HG03565 (cell line): ENCODE measurements at regions not wholly inside any gene's neighbourhood (a gene's known extent, or its start where the extent isn't known, plus 50 kb on each side); places are given as distances from the start of the nearest gene placed in this dataset.

Source experiments
- ATAC-seq: cut with Tn5 transposase; IDR thresholded peaks from one replicate; pipeline ENCODE4 v1.9.1; 2021; ENCODE audit warnings: mild to moderate bottlenecking, moderate library complexity; ENCODE audit not compliant: unreplicated experiment

DNA sequence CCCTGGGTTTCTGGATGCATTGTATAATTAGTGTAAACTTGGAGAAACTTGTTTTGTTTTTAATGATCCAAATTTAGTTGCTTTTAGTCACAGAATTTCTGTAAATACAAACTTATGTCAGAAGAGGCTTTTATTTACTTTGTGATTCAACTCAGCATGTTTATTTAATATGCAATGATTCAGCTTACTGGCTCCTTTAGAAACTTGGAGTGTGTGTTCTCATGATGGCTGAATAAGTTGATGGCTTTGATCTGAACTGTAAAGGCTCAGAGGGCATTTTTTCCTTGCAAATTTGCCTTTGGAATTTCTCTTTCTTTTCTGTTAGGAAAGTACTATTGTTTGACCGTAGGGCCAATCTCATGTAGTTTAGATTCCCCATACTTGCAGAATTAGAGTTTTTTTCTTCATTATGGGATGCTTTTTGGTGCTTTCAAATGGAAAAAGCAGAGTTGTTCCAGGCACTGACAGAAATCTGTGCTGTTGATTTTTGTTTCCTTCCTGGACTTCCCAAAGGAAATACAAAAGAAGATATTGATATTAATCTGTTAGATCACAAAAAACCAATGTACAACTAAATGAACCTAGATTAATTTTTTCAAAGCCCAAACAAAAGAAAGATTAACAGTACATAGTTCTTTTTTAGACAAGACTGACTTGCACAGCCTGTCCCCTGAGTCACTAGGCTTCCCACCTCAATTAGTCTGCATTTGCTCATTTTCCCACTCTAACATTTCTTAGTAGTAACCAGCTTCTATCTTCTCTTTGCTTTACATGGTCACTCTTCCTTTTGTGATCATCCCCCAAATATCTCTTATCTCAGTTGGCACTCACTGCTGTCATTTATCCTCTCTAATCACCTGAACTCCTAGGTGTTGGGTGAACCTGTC, 96.8 kb upstream of the AGR3 start:
- ATAC-seq: no peak

DNA sequence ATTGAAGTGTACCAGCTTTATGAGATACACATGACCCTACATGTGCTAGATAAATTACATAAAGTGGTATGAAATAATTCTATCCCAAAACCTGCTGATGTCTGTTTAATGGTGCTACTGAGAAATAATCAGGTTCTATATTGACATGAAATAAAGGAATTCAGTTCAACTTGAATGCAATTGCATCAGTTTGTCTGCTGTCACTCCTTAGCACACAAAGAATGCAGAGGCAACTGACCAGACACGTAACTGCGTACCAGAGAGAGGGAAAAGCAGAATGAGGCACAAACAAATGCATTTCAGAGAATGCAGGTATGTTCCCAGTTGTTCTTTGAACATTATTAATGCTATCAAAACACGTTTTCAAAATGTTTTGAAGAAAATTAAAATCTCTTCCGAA, 98.8 kb upstream of the AGR3 start:
- no peak for ATAC-seq

GRCh38 chr7:16982640-16983350, 101.0 kb upstream of the AGR3 start:
- no peak for ATAC-seq

DNA sequence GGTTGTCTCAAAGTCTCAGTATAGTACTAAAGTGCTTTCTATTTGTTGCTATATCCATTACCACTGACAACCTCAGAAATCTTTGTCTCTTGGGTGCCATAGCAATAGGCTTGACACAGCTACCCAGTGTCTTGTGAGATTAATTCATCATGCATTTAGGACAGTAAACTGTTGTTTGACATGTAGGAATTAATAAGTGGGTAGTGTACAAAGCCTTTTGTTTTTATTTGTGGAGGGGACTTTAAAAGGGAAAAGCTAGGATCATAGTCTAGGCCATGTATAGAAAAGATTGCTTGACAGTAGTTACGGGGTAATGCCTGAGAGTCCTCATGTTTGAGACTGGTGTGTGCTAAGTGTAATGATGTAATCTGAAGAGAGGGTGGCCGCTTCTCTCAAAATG, 102.6 kb upstream of the AGR3 start:
- ATAC-seq: no peak

DNA sequence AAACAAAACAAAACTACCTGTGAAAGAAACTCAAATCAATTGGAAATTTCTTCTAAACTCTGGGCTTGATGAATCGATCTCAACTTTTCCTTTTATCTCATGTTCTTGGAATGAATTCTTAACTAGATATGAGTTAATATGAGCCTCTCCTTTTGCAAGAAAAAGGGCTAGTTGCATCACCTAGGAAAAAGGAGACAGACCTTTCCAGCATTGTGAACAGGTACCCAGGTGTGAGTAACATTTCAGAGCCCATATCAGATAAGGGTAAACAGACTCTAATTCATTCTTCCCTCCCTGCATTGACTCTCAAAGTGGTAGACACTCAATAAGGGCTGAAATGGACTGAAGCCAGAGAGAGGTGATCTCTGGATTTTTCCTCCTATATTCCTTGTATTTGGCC, 103.8 kb upstream of the AGR3 start:
- no peak for ATAC-seq

GRCh38 chr7:16986755-16987154, 105.0 kb upstream of the AGR3 start:
- ATAC-seq: no peak

DNA sequence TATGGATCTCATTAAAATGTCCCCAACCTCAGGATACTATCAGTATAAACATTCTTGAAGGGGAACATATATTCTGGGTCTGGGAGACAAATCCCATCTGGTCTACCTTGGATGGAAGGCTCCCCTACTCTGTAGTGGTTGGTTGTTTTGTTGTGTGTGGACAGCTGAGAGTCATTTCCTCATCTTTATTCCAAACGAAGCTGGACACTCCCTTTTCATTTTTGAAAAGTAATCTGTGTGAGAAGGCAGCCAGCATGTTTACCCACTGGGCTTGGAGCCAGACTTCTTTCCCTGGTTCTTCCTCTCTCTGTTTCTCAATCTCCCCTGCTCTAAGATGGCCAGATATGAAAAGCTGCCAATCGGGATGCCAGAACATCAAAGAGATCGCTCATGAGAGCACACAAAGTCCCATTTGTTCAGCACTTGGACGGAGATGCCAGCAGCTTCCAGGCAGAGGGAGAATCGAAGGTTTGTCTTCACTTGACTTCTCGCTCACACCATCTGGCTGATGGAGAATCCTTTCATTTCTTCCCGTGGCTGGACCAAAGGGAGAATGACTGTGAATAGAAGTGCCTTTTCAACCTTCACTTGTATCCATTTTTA, 108.1 kb upstream of the AGR3 start:
- ATAC-seq: no peak

DNA sequence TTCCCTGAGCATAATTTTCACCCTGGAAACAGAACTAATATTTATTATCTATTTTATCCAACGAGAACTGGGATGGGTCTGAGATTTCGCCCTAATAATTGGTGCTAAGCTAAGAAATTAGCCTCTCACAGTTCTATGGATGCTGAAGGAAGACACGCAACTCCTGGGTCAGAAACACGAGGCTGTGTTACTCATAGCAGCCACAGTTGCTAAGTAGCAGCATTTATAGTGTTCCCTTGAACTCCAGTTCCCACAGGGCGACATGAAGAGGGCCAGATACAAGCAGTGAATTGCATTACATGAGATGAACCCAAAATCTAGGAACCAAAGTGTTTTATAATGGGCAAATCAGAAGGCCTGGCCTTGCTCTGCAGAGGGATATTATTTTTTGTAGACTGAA, 109.8 kb upstream of the AGR3 start:
- no peak for ATAC-seq

GRCh38 chr7:16993543-16993942, 111.8 kb upstream of the AGR3 start:
- no peak for ATAC-seq

DNA sequence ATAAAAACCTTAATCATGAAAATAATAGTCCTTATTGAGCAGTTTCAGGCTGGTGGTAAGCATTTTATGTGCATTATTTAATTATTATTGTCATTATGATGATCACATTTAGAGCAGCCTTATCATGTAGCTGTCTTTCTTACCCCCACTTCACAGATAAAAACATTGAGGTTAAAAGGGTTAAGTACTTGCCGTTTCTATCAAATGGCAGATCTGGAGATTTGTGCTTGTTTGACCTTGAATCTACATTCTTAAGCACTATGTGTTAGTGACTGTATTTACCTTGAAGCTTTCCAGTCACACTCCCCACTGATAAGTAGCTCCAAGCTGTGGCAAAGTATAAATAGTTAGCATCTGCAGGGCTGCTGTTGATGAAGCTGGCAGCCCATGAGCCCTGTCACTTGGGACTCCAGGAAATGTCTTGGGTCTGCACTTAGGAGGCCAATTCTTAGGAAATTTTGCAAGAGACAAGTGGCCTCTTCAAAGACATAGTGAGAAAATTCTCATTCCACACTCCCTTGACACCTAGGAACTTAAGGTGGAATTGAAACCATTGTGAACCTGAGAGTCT, 116.8 kb upstream of the AGR3 start:
- no peak for ATAC-seq

DNA sequence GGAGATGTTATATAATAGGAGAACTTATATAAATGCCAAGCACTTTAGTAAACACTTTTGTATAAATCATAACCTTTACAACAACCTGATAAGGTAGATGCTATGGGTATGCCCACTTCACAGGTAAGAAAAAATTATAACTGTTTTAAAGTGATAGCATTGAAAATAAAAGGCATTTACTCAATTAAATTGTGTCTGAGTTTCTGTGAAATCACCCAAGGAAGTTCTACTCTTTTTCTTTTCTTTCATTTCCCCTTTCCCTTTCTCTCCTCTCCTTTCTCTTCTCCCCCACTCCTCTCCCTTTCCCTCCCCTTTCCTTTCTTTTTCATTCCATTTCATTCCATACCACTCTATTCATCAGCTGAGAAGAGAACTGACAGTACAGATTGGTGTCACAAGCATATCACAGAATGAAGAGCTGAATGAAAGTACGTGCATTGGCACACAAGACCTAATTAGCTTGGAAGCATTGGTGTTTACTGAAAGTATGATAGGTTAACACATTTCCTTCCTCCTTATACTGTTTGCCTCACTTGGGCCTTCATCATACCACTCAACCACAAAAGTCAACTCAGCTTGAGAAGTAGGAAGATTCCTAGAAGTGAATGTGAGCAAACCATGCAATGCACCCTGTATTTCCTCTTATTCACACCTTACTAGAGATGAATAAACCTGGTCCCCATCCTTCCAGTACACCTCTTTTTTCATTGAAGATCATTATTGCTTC, 117.9 kb upstream of the AGR3 start:
- ATAC-seq: no peak

DNA sequence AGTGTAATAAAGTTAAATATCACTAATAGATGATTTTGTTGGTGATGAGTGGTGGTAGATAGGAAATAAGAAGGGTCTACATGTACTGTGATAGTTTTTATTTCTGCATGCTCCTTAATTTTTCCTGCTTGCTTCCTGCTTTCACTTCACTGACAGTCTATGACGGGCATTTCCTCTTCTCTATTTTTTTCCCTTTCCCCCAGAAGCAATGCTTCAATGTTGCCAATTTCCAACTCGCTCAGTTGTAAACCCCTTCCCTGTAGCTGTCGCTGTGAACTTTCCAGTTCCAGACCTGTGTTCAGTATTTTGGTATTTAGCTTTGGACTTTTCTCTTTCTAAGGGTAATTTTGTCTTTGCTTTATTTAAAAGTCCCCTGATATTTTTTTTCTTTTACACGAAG, 123.5 kb upstream of the AGR3 start:
- no peak for ATAC-seq

- no peak for ATAC-seq
These were observed 126.1 kb upstream of the AGR3 start for GRCh38 chr7:17007841-17008240.

GRCh38 chr7:17009007-17009719, 127.4 kb upstream of the AGR3 start:
- ATAC-seq: no peak

- no peak for ATAC-seq
These were observed 128.2 kb upstream of the AGR3 start for GRCh38 chr7:17009933-17010332.

- no peak for ATAC-seq
These were observed 129.0 kb upstream of the AGR3 start for GRCh38 chr7:17010637-17011300.

GRCh38 chr7:17013204-17013603, 131.4 kb upstream of the AGR3 start:
- no peak for ATAC-seq

- ATAC-seq: no peak
These were observed 132.9 kb upstream of the AGR3 start for GRCh38 chr7:17014686-17015085.

- ATAC-seq: no peak
These were observed 133.8 kb upstream of the AGR3 start for GRCh38 chr7:17015598-17016031.
